Esophagus muscularis mucosa (tissue), 3 donors: ENCODE measurements at regions not wholly inside any gene's neighbourhood (a gene's known extent, or its start where the extent isn't known, plus 50 kb on each side); places are given as distances from the start of the nearest gene placed in this dataset.

ENCODE experiments used
- POLR2AphosphoS5 ChIP-seq, 2 donors: sonication (generic); formaldehyde crosslinking; IDR thresholded peaks; one replicate each; pipeline ENCODE4 v1.6.1; 2017; ENCODE audit warnings: antibody characterized with exemption in 2 of 2
- TF ChIP-seq, protein P1 (sequence below), 3 experiments: fragments of 200-600 bp in 2 of 3; fragments of 450-650 bp in 1 of 3; sonication (generic) in 2 of 3; IDR thresholded peaks; one replicate each; pipeline ENCODE4 v1.5.1; 2017 to 2019; ENCODE audit warnings: antibody characterized with exemption in 3 of 3, mild to moderate bottlenecking in 2 of 3, moderate library complexity in 1 of 3

DNA sequence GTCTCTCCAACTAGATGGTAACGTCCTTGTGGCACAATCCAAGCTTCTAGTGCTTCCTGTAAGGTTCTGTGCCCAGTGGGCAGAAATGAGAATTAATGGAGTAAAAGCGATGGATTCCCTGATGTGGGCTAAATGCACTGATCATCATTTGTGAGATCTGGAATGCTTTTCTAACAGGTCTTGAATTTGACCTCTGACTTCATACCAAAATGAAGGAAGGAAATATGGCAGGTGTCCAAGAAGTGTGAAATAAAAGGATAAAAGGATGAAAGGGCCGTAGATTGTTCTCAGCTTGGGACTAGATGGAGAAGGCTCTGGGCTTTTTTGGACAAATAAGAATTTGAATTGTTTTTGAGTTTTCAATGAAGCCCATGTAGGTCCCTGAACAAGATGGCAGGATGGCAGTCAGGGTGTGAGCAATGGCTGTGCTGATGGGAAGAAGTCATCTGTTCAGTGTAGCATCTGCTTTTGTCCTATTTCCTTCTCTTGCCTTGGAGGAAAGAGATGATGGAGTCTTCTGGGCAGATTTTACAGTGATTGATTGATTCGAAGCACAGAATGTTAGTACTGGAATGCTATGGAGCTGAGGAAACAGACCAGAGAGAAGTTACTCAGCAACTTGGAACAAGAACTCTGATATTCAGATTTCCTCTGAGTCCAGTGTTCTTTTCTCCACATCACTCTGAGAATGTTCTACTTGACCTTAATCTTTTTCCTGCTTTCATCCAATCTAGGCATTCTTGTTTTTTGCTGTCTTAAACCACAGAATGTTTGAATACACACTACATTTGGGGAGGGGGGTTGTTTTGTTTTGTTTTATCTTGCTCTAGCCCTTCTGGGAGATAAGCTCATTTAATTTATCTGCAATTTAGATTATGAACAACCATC lies 286.0 kb downstream of the HLX start:
- TF ChIP-seq POLR2AphosphoS5 (IDR thresholded peaks at IDR 0.05), result no peak
- TF ChIP-seq, protein P1, sequence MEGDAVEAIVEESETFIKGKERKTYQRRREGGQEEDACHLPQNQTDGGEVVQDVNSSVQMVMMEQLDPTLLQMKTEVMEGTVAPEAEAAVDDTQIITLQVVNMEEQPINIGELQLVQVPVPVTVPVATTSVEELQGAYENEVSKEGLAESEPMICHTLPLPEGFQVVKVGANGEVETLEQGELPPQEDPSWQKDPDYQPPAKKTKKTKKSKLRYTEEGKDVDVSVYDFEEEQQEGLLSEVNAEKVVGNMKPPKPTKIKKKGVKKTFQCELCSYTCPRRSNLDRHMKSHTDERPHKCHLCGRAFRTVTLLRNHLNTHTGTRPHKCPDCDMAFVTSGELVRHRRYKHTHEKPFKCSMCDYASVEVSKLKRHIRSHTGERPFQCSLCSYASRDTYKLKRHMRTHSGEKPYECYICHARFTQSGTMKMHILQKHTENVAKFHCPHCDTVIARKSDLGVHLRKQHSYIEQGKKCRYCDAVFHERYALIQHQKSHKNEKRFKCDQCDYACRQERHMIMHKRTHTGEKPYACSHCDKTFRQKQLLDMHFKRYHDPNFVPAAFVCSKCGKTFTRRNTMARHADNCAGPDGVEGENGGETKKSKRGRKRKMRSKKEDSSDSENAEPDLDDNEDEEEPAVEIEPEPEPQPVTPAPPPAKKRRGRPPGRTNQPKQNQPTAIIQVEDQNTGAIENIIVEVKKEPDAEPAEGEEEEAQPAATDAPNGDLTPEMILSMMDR (IDR thresholded peaks at IDR 0.05), result no peak
